B cell (primary cell): ENCODE measurements at regions not wholly inside any gene's neighbourhood (a gene's known extent, or its start where the extent isn't known, plus 50 kb on each side); places are given as distances from the start of the nearest gene placed in this dataset.

Experiments
- EZH2 ChIP-seq: IDR thresholded peaks from 2 replicates; pipeline ENCODE4 v1.6.1; 2012; ENCODE audit warnings: borderline replicate concordance, low read depth, mild to moderate bottlenecking, moderate library complexity, low read length; ENCODE audit not compliant: insufficient read depth, poor library complexity, severe bottlenecking
- TF ChIP-seq, protein P1 (sequence below): fragments of 200-600 bp; IDR thresholded peaks from one replicate; pipeline ENCODE4 v1.8.0; 2022; ENCODE audit warnings: antibody characterized with exemption, mild to moderate bottlenecking

DNA sequence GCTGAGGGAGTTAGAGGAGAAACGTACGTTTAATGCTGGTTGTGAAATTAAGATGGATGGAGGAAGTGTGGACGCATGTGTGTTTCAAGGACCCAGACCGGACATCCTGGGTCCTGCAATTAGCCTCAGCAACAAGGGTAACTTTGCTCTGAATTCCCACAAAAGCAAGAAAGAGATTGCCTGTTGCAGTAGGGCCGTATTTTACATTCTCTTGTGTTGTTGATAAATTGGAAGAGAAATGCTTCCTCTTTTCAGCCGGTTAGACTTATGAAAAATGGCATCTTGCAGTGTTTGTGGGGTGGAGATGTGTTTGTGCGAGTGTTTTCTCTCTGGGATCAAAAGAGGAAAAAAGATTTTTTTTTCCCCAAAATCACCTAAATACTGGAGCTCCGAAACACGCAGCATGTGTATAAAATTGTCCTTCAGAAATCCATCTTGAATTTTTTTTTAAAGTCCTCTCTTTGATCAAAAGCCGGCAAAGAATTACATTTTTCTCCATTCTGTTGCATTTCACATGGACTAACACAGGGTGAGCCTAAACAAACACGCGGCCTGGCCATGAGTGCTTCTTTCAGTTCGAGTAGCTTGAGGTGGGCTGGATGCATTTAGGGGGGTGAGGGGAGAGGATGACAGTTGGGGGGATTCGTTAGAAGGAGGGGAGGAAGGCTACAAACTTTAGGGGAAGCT, 251.6 kb downstream of the C16orf95 start:
- TF ChIP-seq, protein P1, sequence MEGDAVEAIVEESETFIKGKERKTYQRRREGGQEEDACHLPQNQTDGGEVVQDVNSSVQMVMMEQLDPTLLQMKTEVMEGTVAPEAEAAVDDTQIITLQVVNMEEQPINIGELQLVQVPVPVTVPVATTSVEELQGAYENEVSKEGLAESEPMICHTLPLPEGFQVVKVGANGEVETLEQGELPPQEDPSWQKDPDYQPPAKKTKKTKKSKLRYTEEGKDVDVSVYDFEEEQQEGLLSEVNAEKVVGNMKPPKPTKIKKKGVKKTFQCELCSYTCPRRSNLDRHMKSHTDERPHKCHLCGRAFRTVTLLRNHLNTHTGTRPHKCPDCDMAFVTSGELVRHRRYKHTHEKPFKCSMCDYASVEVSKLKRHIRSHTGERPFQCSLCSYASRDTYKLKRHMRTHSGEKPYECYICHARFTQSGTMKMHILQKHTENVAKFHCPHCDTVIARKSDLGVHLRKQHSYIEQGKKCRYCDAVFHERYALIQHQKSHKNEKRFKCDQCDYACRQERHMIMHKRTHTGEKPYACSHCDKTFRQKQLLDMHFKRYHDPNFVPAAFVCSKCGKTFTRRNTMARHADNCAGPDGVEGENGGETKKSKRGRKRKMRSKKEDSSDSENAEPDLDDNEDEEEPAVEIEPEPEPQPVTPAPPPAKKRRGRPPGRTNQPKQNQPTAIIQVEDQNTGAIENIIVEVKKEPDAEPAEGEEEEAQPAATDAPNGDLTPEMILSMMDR = no peak
- no peak for TF ChIP-seq EZH2
